Mesendoderm (in vitro differentiated cells): ENCODE measurements at regions not wholly inside any gene's neighbourhood (a gene's known extent, or its start where the extent isn't known, plus 50 kb on each side); places are given as distances from the start of the nearest gene placed in this dataset.
A peak's percentile ranks its signal among the peaks of the same experiment; 100 is the strongest.
"Not testable (repeated sequence)": the region's sequence is repeated elsewhere in the genome, so short reads cannot be mapped to it uniquely, and the experiment has no call there.

Experiments
- DNase-seq: peaks from one replicate; pipeline ENCODE4 v3.0.0; 2013
- H2AK5ac ChIP-seq: 2 replicates; pipeline ENCODE4 v1.6.1; 2013; ENCODE audit warnings: low read length, inconsistent platforms
- H2BK120ac ChIP-seq: 2 replicates; pipeline ENCODE4 v1.6.1; 2013; ENCODE audit warnings: low read depth, mild to moderate bottlenecking, low read length, moderate library complexity, mixed read lengths
- H2BK15ac ChIP-seq: replicated peaks from 2 replicates; pipeline ENCODE4 v1.6.1; 2013; ENCODE audit warnings: low read depth, mild to moderate bottlenecking, moderate library complexity
- H2BK5ac ChIP-seq: 2 replicates; pipeline ENCODE4 v1.6.1; 2013; ENCODE audit warnings: low read length, inconsistent platforms
- H3K18ac ChIP-seq: 2 replicates; pipeline ENCODE4 v1.6.1; 2013; ENCODE audit warnings: mild to moderate bottlenecking, low read length, mixed read lengths
- H3K23ac ChIP-seq: one replicate; pipeline ENCODE4 v1.6.1; 2013; ENCODE audit warnings: low read length
- H3K27ac ChIP-seq: 2 replicates; pipeline ENCODE4 v1.5.1; 2013; ENCODE audit warnings: low read depth, mild to moderate bottlenecking, inconsistent platforms, low read length, moderate library complexity
- H3K27me3 ChIP-seq: 2 replicates; pipeline ENCODE4 v1.6.1; 2013; ENCODE audit warnings: low read length, control low read depth, mild to moderate bottlenecking, inconsistent platforms; ENCODE audit not compliant: insufficient read depth, poor library complexity
- H3K36me3 ChIP-seq: 2 replicates; pipeline ENCODE4 v1.6.1; 2013; ENCODE audit warnings: low read length, inconsistent platforms; ENCODE audit not compliant: control insufficient read depth, insufficient read depth
- H3K4ac ChIP-seq: one replicate; pipeline ENCODE4 v1.6.1; 2013; ENCODE audit warnings: low read depth, mild to moderate bottlenecking, low read length, moderate library complexity
- H3K4me1 ChIP-seq: 2 replicates; pipeline ENCODE4 v1.6.1; 2013; ENCODE audit warnings: low read depth, low read length, inconsistent platforms; ENCODE audit not compliant: control insufficient read depth
- H3K4me2 ChIP-seq: 2 replicates; pipeline ENCODE4 v1.6.1; 2013; ENCODE audit warnings: low read length
- H3K4me3 ChIP-seq: 2 replicates; pipeline ENCODE4 v1.5.1; 2013; ENCODE audit warnings: mild to moderate bottlenecking, low read length
- H3K56ac ChIP-seq: one replicate; pipeline ENCODE4 v1.6.1; 2013; ENCODE audit warnings: low read length
- H3K79me1 ChIP-seq: 2 replicates; pipeline ENCODE4 v1.6.1; 2013; ENCODE audit warnings: low read length, inconsistent platforms
- H3K79me2 ChIP-seq: 2 replicates; pipeline ENCODE4 v1.6.1; 2013; ENCODE audit warnings: mild to moderate bottlenecking, low read length; ENCODE audit not compliant: control insufficient read depth, insufficient read depth
- H3K9ac ChIP-seq: 2 replicates; pipeline ENCODE4 v1.6.1; 2013; ENCODE audit warnings: low read length, inconsistent platforms
- H4K5ac ChIP-seq: one replicate; pipeline ENCODE4 v1.6.1; 2013; ENCODE audit warnings: low read length
- H4K8ac ChIP-seq: one replicate; pipeline ENCODE4 v1.6.1; 2013; ENCODE audit warnings: low read depth, mild to moderate bottlenecking, control low read depth, low read length, moderate library complexity
- WGBS: extraction: QIAGEN DNeasy Blood & Tissue Kit; methylation state at CpG from one replicate; pipeline ENCODE4 v1.1.7; 2013; ENCODE audit warnings: low lambda C conversion rate, missing lambda C conversion rate; ENCODE audit not compliant: insufficient coverage; ENCODE audit errors: extremely low coverage; 5-methylcytosine and 5-hydroxymethylcytosine counted together

- not testable (repeated sequence) for H3K4me2 ChIP-seq, H3K79me2 ChIP-seq, H3K23ac ChIP-seq, H3K56ac ChIP-seq, H3K9ac ChIP-seq, H4K8ac ChIP-seq, H3K4me1 ChIP-seq, H2BK5ac ChIP-seq, H3K36me3 ChIP-seq, H3K4ac ChIP-seq, H4K5ac ChIP-seq, DNase-seq, H3K27me3 ChIP-seq, H3K27ac ChIP-seq, H2BK15ac ChIP-seq, H3K79me1 ChIP-seq, H2AK5ac ChIP-seq, H3K18ac ChIP-seq, H2BK120ac ChIP-seq, H3K4me3 ChIP-seq
- no CpG with 5 or more reads among the region's 7 CpGs for WGBS
Observed at GRCh38 chr7:97234494-97234893, 117.0 kb downstream of the SDHAF3 start.

- no peak overlapping the region for H2BK15ac ChIP-seq
Observed at GRCh38 chr7:97246317-97246716, 128.8 kb downstream of the SDHAF3 start.

GRCh38 chr7:97258187-97258586 lies 140.7 kb downstream of the SDHAF3 start:
- not testable (repeated sequence) for H4K8ac ChIP-seq, H4K5ac ChIP-seq, H3K79me2 ChIP-seq, H3K4ac ChIP-seq, H3K4me1 ChIP-seq, H3K27ac ChIP-seq, H3K36me3 ChIP-seq, H3K4me2 ChIP-seq, H3K79me1 ChIP-seq, H3K56ac ChIP-seq, H3K27me3 ChIP-seq, DNase-seq, H2BK5ac ChIP-seq, H2BK120ac ChIP-seq, H2AK5ac ChIP-seq, H3K23ac ChIP-seq, H2BK15ac ChIP-seq, H3K18ac ChIP-seq, H3K4me3 ChIP-seq, H3K9ac ChIP-seq
- WGBS = no CpG with 5 or more reads among the region's 3 CpGs

More at GRCh38 chr7:97246317-97246716, 128.8 kb downstream of the SDHAF3 start:
- Histone ChIP-seq H3K4ac (no peak overlapping the region), H2BK5ac (no peak overlapping the region), H3K27me3 (no peaks in the 10 kb centered on the region), H3K36me3 (no peaks in the 10 kb centered on the region), H3K27ac (no peak overlapping the region), H3K9ac (no peak overlapping the region), H3K4me1 (no peaks in the 10 kb centered on the region), H2BK120ac (no peak overlapping the region), H3K4me2 (no peak overlapping the region), H3K4me3 (no peak overlapping the region), H3K23ac (no peak overlapping the region), H3K79me2 (no peaks in the 10 kb centered on the region), H3K56ac (no peak overlapping the region), H4K8ac (no peak overlapping the region), H3K18ac (no peak overlapping the region), H3K79me1 (no peaks in the 10 kb centered on the region), H4K5ac (no peak overlapping the region), H2AK5ac (no peak overlapping the region)
- no CpG with 5 or more reads among the region's 2 CpGs for WGBS
- DNase-seq = no peak

- no peak overlapping the region for H2BK120ac ChIP-seq
- no peak overlapping the region for H2BK5ac ChIP-seq
- no peaks in the 10 kb centered on the region for H3K4me1 ChIP-seq
- H2AK5ac ChIP-seq = no peak overlapping the region
- no peak overlapping the region for H3K18ac ChIP-seq
- H4K5ac ChIP-seq = no peak overlapping the region
- H3K4me2 ChIP-seq = no peak overlapping the region
- H3K4me3 ChIP-seq = no peak overlapping the region
- no peak overlapping the region for H3K4ac ChIP-seq
- no peak overlapping the region for H3K23ac ChIP-seq
- no peaks in the 10 kb centered on the region for H3K79me1 ChIP-seq
- no peaks in the 10 kb centered on the region for H3K36me3 ChIP-seq
- H4K8ac ChIP-seq = no peak overlapping the region
- no peaks in the 10 kb centered on the region for H3K79me2 ChIP-seq
- H3K56ac ChIP-seq = no peak overlapping the region
- H3K27ac ChIP-seq = no peak overlapping the region
- DNase-seq = no peak
- no peak overlapping the region for H3K9ac ChIP-seq
- H3K27me3 ChIP-seq = no peaks in the 10 kb centered on the region
- H2BK15ac ChIP-seq = no peak overlapping the region
Observed at GRCh38 chr7:97269741-97270140, 152.2 kb downstream of the SDHAF3 start.

GRCh38 chr7:97270280-97270679 lies 152.8 kb downstream of the SDHAF3 start:
- WGBS = no CpG with 5 or more reads among the region's 1 CpG
- no peaks in the 10 kb centered on the region for H3K27me3 ChIP-seq
- H2AK5ac ChIP-seq = no peak overlapping the region
- no peak overlapping the region for H2BK120ac ChIP-seq
- H3K9ac ChIP-seq = no peak overlapping the region
- no peaks in the 10 kb centered on the region for H3K79me2 ChIP-seq
- H4K5ac ChIP-seq = no peak overlapping the region
- no peak overlapping the region for H3K56ac ChIP-seq
- H2BK5ac ChIP-seq = no peak overlapping the region
- no peak overlapping the region for H4K8ac ChIP-seq
- no peaks in the 10 kb centered on the region for H3K79me1 ChIP-seq
- no peak for DNase-seq
- no peak overlapping the region for H3K4ac ChIP-seq
- H3K4me1 ChIP-seq = no peaks in the 10 kb centered on the region
- no peaks in the 10 kb centered on the region for H3K36me3 ChIP-seq
- no peak overlapping the region for H3K23ac ChIP-seq
- H3K27ac ChIP-seq = no peak overlapping the region
- no peak overlapping the region for H2BK15ac ChIP-seq
- no peak overlapping the region for H3K4me2 ChIP-seq
- no peak overlapping the region for H3K18ac ChIP-seq
- no peak overlapping the region for H3K4me3 ChIP-seq

GRCh38 chr7:97271619-97272018 lies 154.1 kb downstream of the SDHAF3 start:
- peak; percentile 4 for DNase-seq
- WGBS = no CpG with 5 or more reads among the region's 4 CpGs
- Histone ChIP-seq H3K79me2 (no peaks in the 10 kb centered on the region), H3K4me3 (no peak overlapping the region), H2AK5ac (no peak overlapping the region), H2BK15ac (no peak overlapping the region), H3K36me3 (no peaks in the 10 kb centered on the region), H3K9ac (no peak overlapping the region), H3K23ac (no peak overlapping the region), H3K4ac (no peak overlapping the region), H3K18ac (no peak overlapping the region), H3K27me3 (no peaks in the 10 kb centered on the region), H3K79me1 (no peaks in the 10 kb centered on the region), H4K5ac (no peak overlapping the region), H4K8ac (no peak overlapping the region), H3K56ac (no peak overlapping the region), H3K27ac (no peak overlapping the region), H2BK120ac (no peak overlapping the region), H2BK5ac (no peak overlapping the region), H3K4me2 (no peak overlapping the region), H3K4me1 (no peaks in the 10 kb centered on the region)
